GM12872 (cell line): ENCODE measurements at regions not wholly inside any gene's neighbourhood (a gene's known extent, or its start where the extent isn't known, plus 50 kb on each side); places are given as distances from the start of the nearest gene placed in this dataset.

Source experiments
- TF ChIP-seq, protein P1 (sequence below): IDR thresholded peaks from 3 replicates; pipeline ENCODE4 v1.5.1; 2011; ENCODE audit warnings: low read depth, mild to moderate bottlenecking, low read length, moderate library complexity; ENCODE audit not compliant: insufficient read depth

DNA sequence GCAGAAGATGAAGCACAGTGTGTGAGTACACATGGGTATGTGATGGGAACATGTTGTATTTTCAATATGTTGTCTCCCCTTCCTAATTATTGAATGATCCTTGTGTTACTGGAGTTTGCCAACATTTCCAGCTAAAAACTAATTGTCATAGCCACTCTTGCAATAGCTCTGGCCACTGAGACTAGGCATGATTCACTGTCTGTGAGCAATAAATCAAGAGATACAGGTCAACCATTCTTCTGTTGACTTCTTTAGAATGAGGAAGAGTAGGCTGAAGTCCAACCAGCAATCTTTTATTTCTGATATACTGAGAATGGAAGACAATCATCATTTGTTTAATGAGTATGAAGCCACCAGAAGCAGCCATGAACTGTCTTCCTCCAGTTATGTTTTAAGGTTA lies 413.9 kb downstream of the SLITRK5 start:
- TF ChIP-seq, protein P1, sequence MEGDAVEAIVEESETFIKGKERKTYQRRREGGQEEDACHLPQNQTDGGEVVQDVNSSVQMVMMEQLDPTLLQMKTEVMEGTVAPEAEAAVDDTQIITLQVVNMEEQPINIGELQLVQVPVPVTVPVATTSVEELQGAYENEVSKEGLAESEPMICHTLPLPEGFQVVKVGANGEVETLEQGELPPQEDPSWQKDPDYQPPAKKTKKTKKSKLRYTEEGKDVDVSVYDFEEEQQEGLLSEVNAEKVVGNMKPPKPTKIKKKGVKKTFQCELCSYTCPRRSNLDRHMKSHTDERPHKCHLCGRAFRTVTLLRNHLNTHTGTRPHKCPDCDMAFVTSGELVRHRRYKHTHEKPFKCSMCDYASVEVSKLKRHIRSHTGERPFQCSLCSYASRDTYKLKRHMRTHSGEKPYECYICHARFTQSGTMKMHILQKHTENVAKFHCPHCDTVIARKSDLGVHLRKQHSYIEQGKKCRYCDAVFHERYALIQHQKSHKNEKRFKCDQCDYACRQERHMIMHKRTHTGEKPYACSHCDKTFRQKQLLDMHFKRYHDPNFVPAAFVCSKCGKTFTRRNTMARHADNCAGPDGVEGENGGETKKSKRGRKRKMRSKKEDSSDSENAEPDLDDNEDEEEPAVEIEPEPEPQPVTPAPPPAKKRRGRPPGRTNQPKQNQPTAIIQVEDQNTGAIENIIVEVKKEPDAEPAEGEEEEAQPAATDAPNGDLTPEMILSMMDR, result no peak

DNA sequence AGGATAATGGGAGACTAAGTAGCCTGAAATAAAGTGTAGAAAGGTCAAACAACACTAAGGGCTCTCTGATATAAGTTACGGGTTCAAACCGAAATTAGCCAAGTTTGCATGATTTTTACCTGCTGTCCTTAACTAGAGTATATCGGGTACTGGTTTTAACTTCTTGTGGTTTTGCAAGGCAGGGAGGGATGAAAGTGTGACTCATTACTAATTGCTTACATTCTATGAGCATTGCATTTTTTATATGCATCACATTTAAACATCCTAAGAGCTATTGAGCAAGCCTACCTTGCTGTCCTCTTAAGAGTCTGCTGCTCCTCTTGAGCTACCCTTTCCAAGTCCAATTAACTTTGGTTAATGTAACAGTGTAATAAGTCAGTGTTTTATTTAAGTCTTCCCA lies 415.4 kb downstream of the SLITRK5 start:
- TF ChIP-seq, protein P1, result no peak

- TF ChIP-seq, protein P1, result no peak
Observed at GRCh38 chr13:88097541-88097940, 426.4 kb downstream of the SLITRK5 start.

DNA sequence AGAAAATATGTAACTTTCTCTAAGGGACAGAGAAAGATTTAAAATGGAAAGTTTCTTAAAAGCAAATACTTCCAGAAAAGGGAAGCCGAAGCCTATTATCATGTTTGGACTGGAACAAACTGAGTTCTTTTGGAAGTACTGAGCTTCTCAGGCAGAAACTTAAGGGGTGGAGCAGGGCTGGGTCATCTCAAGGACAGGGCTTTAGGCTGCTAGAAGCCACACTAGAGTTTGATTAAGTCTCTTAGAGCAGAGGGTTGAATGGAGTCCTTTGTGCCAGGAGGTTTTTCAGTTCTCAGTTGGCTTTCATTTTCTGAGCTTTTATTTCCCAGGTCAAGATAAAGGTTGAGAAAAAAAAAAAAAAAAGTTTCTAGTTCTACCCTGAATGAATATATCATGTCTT lies 432.7 kb downstream of the SLITRK5 start:
- TF ChIP-seq, protein P1, result no peak

DNA sequence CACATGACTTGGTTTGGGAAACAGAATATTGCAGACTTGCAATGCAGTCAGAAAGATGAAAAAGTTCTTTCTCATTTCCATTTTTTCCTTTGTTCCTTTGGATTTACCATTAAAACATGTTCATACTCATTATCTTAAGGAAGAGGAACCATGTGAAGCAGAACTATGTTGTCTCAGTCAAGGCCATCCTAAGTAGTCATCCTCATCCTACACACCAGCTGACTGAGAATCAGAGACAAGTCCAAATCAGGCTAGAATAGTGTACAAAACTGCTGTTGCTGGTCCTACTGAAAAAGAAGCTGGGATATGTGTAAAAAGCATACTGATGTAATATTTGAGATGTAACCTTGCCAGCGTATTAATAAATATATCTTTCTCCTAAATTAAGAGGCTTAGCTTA lies 433.4 kb downstream of the SLITRK5 start:
- TF ChIP-seq, protein P1, result no peak

- TF ChIP-seq, protein P1, result no peak
Observed at GRCh38 chr13:88107570-88107969, 436.4 kb downstream of the SLITRK5 start.

- TF ChIP-seq, protein P1, result no peak
Observed at GRCh38 chr13:88112526-88112925, 441.4 kb downstream of the SLITRK5 start.

- TF ChIP-seq, protein P1, result no peak
Observed at GRCh38 chr13:88115976-88116375, 444.8 kb downstream of the SLITRK5 start.
